ENCODE measurements at regions not wholly inside any gene's neighbourhood (a gene's known extent, or its start where the extent isn't known, plus 50 kb on each side); places are given as distances from the start of the nearest gene placed in this dataset.

DNA sequence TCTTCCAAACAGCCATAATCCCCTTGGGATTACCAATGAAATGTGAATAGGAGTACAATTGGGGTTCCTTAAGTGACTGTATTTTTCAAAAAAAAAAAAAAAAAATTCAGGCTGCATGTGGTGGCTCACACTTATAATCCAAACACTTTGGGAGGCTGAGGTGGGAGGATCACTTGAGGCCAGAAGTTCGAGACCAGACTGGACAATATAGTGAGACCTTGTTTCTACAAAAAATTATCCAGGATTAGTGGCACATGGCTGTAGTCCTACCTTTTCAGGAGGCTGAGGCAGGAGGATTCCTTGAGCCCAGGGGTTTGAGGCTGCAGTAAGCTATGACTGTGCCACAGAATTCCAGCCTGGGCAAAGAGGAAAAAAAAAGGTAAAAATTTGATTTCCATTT lies 189.6 kb upstream of the GATA6 start:
- POLR2A ChIA-PET = no interaction called here
- no TSS peak for BruUV-seq (replicated peaks)
- H3K4me3 ChIP-seq = no peak overlapping the region
- WGBS (ENCODE audit: insufficient coverage, insufficient replicate concordance, low lambda C conversion rate, missing lambda C conversion rate) = 0% methylated on average over 1 of the region's 1 CpG
- H3K9me3 ChIP-seq (replicated peaks; ENCODE audit: control insufficient read depth, insufficient read depth, low read length) = no peaks in the 10 kb centered on the region
- CTCF ChIA-PET = no interaction called here
- intact Hi-C loops (cut with micrococcal nuclease; ENCODE audit: unreplicated experiment) (loop anchor here (10.0 kb wide), 1 partner anchor 65 kb away; no protein-coding TSS in a partner anchor), in situ Hi-C loops (cut with MboI) (loop anchor here (10.0 kb wide), 1 partner anchor 65 kb away; no protein-coding TSS in a partner anchor)
- DNase-seq (ENCODE audit: low read depth, low spot score) (no peak), ATAC-seq (no peak), FAIRE-seq (no peak)
- SMC1A ChIA-PET (ENCODE audit: uncharacterized antibody, unreplicated experiment) = no interaction called here
- H3K4me2 ChIP-seq (ENCODE audit: control insufficient read depth, insufficient read depth) = no peak overlapping the region
- RAD21 ChIA-PET (ENCODE audit: unreplicated experiment) = no interaction called here
- no peaks in the 10 kb centered on the region for H3K27me3 ChIP-seq (replicated peaks in 1 of 2; ENCODE audit: control insufficient read depth in 2 of 2, insufficient read depth in 2 of 2, low read length in 1 of 2)
- no peaks in the 10 kb centered on the region for H3K36me3 ChIP-seq (ENCODE audit: control insufficient read depth in 2 of 2, insufficient read depth in 2 of 2, low read length in 1 of 2)
- no peaks in the 10 kb centered on the region for H3K79me2 ChIP-seq (ENCODE audit: control insufficient read depth, insufficient read depth, low read length)
- no peaks in the 10 kb centered on the region for H3K4me1 ChIP-seq (ENCODE audit: control insufficient read depth, insufficient read depth, low read length)
- TF ChIP-seq HDAC6 (IDR thresholded peaks at IDR 0.05; ENCODE audit: unreplicated experiment) = no peak
- TF ChIP-seq FOXK2 (IDR thresholded peaks at IDR 0.05) = no peak
- TF ChIP-seq RFX5 (IDR thresholded peaks at IDR 0.05; ENCODE audit: low read depth, low read length) = no peak
- TF ChIP-seq NFYA (IDR thresholded peaks at IDR 0.05; ENCODE audit: borderline replicate concordance, low read depth, low read length) = no peak
- TF ChIP-seq KAT2A (conservative IDR thresholded peaks at IDR 0.05; ENCODE audit: control insufficient read depth, low read depth, low read length) = no peak
- no peak for TF ChIP-seq IRF3 (IDR thresholded peaks at IDR 0.05)
- no peak for TF ChIP-seq ZZZ3 (IDR thresholded peaks at IDR 0.05; ENCODE audit: control insufficient read depth, insufficient read length, low read depth)
- no peak for TF ChIP-seq ZNF622 (IDR thresholded peaks at IDR 0.05)
- TF ChIP-seq CREM (IDR thresholded peaks at IDR 0.05; ENCODE audit: low read depth) = no peak
- no peak for TF ChIP-seq HDAC2 (IDR thresholded peaks at IDR 0.05)
- H3K27ac ChIP-seq (ENCODE audit: control insufficient read depth, insufficient read depth) = no peak overlapping the region
- H2AFZ ChIP-seq (ENCODE audit: control insufficient read depth, low read depth, low read length) = no peak overlapping the region
- H3K9ac ChIP-seq (ENCODE audit: control insufficient read depth, insufficient read depth, low read length) = no peak overlapping the region
- H4K20me1 ChIP-seq (ENCODE audit: control insufficient read depth, insufficient read depth) = no peaks in the 10 kb centered on the region
